Kidney (tissue), 13 donors: ENCODE measurements at regions not wholly inside any gene's neighbourhood (a gene's known extent, or its start where the extent isn't known, plus 50 kb on each side); places are given as distances from the start of the nearest gene placed in this dataset.

Source experiments
- DNase-seq, 5 donors: peaks; one replicate each; pipeline ENCODE4 v3.0.0-alpha.2; 2013 to 2020
- FAIRE-seq: peaks from 2 replicates; lab custom pipeline; 2012; peaks lifted over from hg19 to GRCh38; lab: Jason Lieb, UNC
- H3K27ac ChIP-seq, 2 donors: one replicate each; pipeline ENCODE4 v1.7.0; 2013; ENCODE audit warnings: low read depth in 2 of 2, low read length in 2 of 2, inconsistent platforms in 1 of 2
- H3K27me3 ChIP-seq: one replicate; pipeline ENCODE4 v1.7.1; 2013; ENCODE audit warnings: low read length, inconsistent platforms; ENCODE audit not compliant: control insufficient read depth, insufficient read depth
- H3K36me3 ChIP-seq, 3 donors: one replicate each; pipeline versions ENCODE4 v1.7.0 to v1.7.1; 2013; ENCODE audit warnings: low read length in 3 of 3, control low read depth in 1 of 3, inconsistent platforms in 1 of 3; ENCODE audit not compliant: insufficient read depth in 3 of 3, control insufficient read depth in 2 of 3
- H3K4me1 ChIP-seq, 3 donors: one replicate each; pipeline versions ENCODE4 v1.7.0 to v1.7.1; 2013; ENCODE audit warnings: low read length in 3 of 3, inconsistent platforms in 1 of 3, low read depth in 1 of 3; ENCODE audit not compliant: control insufficient read depth in 2 of 3, insufficient read depth in 2 of 3
- H3K4me3 ChIP-seq, 3 donors: one replicate each; pipeline versions ENCODE4 v1.7.0 to v1.8.1; 2013; ENCODE audit warnings: low read length in 3 of 3, control low read depth in 1 of 3, inconsistent platforms in 1 of 3
- H3K9ac ChIP-seq, 3 donors: one replicate each; pipeline versions ENCODE4 v1.7.0 to v1.7.1; 2013; ENCODE audit warnings: low read length in 3 of 3, control low read depth in 1 of 3, inconsistent platforms in 1 of 3
- H3K9me3 ChIP-seq, 3 donors: one replicate each; pipeline versions ENCODE4 v1.7.0 to v1.7.1; 2013; ENCODE audit warnings: low read length in 3 of 3, control low read depth in 1 of 3, inconsistent platforms in 1 of 3; ENCODE audit not compliant: control insufficient read depth in 2 of 3, insufficient read depth in 1 of 3
- intact Hi-C: fragments of 100-400 bp; cut with DNase I; formaldehyde crosslinking; loops from one replicate; pipeline ENCODE4 v1.11.1; 2022
- TF ChIP-seq, protein P1 (sequence below): IDR thresholded peaks from 3 replicates; pipeline ENCODE4 v1.5.1; 2012; ENCODE audit warnings: mild to moderate bottlenecking, moderate library complexity, borderline replicate concordance; ENCODE audit not compliant: insufficient read depth; ENCODE audit errors: extremely low read depth
- donor health status: control.
- donor health status: control.
- donor health status: control.
- donor health status: control.
- donor health status: control.
- donor health status: DM: yes; HTN: yes; CAD: no.
- donor health status: Normal renal cell carcinoma (clear cell type).

DNA sequence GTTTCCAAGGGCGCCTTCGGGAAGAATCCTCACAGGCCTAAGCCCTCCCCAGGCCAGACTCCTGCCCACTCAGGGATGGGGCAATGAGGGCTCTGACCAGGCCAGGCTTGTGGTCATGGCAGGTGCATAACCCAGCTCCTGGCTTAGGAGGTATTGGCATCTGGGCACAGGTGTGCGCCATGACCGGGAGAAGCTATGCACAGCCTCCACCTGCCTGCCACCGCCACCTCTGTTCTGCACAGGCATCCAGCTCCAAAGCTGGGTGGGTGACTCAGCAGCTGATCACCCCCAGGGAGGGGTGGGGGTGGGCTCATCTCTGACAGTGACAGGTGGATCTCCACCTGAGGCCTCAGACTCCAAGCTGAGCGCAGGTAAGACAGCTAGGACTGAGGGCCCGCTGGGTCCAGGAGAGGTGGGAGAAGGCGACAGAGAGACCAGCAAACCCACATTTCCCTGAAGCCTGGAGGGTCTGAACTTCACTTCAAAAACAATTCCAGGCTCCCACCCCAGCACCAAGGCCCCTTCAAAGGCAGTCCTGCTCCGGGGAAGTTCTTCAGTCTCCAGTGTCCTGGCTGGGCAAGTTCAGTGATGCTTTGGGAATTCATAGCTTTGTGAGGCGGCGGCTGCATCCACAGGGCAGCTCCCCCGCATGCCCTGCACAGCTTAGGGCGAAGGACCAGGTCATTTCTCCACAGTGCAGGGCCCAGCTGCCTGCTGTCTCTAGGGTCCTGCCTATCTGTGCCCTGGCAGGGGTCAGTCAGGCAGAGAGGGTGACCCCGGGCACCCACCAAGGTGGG, 121.6 kb upstream of the SMURF2 start:
- no peaks in the 10 kb centered on the region for H3K9me3 ChIP-seq
- H3K4me3 ChIP-seq = no peak overlapping the region
- TF ChIP-seq, protein P1, sequence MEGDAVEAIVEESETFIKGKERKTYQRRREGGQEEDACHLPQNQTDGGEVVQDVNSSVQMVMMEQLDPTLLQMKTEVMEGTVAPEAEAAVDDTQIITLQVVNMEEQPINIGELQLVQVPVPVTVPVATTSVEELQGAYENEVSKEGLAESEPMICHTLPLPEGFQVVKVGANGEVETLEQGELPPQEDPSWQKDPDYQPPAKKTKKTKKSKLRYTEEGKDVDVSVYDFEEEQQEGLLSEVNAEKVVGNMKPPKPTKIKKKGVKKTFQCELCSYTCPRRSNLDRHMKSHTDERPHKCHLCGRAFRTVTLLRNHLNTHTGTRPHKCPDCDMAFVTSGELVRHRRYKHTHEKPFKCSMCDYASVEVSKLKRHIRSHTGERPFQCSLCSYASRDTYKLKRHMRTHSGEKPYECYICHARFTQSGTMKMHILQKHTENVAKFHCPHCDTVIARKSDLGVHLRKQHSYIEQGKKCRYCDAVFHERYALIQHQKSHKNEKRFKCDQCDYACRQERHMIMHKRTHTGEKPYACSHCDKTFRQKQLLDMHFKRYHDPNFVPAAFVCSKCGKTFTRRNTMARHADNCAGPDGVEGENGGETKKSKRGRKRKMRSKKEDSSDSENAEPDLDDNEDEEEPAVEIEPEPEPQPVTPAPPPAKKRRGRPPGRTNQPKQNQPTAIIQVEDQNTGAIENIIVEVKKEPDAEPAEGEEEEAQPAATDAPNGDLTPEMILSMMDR = no peak
- no peak overlapping the region for H3K9ac ChIP-seq
- FAIRE-seq (no peak), DNase-seq (peak in 1 of 5 donors; percentile 43)
- intact Hi-C loops = no loop called here
- H3K4me1 ChIP-seq = peaks cover 0 to 20% (median 9%) of the 10 kb centered on the region in 3 donors
- H3K27ac ChIP-seq = no peak overlapping the region
- peaks cover 0 to 5% (median 0%) of the 10 kb centered on the region in 3 donors for H3K36me3 ChIP-seq
- peaks cover 6% of the 10 kb centered on the region for H3K27me3 ChIP-seq

DNA sequence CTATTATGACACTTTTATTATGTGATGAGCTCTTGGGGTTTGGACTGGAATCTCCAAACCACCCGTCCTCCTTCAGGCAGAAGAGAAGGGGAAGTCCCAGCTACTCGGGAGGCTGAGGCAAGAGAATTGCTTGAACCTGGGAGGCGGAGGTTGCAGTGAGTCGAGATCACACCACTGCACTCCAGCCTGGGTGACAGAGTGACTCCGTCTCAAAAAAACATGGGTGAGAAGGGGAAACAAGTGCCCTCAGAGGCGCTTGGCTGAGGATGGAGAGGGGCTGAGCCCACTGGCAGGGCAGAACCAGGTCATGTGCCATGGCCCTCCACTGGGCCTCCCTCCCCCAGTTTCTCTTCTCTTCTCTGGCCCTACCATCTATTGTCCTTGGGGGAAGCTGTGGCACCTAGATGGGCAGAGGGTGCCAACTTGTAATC, 120.9 kb upstream of the SMURF2 start:
- Histone ChIP-seq H3K36me3 (peaks cover 0 to 5% (median 0%) of the 10 kb centered on the region in 3 donors), H3K27ac (no peak overlapping the region)
- FAIRE-seq = no peak

GRCh38 chr17:64781810-64782555, 119.9 kb upstream of the SMURF2 start:
- Histone ChIP-seq H3K4me3 (no peak overlapping the region), H3K27ac (peak overlapping the region in 1 of 2 donors; percentile 65), H3K27me3 (peaks cover 9% of the 10 kb centered on the region), H3K36me3 (peaks cover 0 to 5% (median 0%) of the 10 kb centered on the region in 3 donors), H3K4me1 (peaks cover 0 to 26% (median 3%) of the 10 kb centered on the region in 3 donors), H3K9ac (no peak overlapping the region), H3K9me3 (no peaks in the 10 kb centered on the region)
- TF ChIP-seq, protein P1 = no peak
- intact Hi-C loops = no loop called here
- FAIRE-seq (no peak), DNase-seq (no peak)

More for the DNA sequence above, 120.9 kb upstream of the SMURF2 start:
- no peak overlapping the region for H3K4me3 ChIP-seq
- TF ChIP-seq, protein P1 = no peak
- no peak for DNase-seq
- H3K9me3 ChIP-seq = no peaks in the 10 kb centered on the region
- no peak overlapping the region for H3K9ac ChIP-seq
- intact Hi-C loops = no loop called here
- H3K27me3 ChIP-seq = peaks cover 6% of the 10 kb centered on the region
- H3K4me1 ChIP-seq = peaks cover 0 to 25% (median 9%) of the 10 kb centered on the region in 3 donors
